CD4-positive, alpha-beta T cell (primary cell): ENCODE measurements at regions not wholly inside any gene's neighbourhood (a gene's known extent, or its start where the extent isn't known, plus 50 kb on each side); places are given as distances from the start of the nearest gene placed in this dataset.

Experiments used
- ATAC-seq: fragments of 200-7000 bp; cut with Tn5 transposase; one replicate; pipeline ENCODE4 v1.10.0; 2022; ENCODE audit warnings: mild to moderate bottlenecking; ENCODE audit not compliant: poor library complexity
- CTCF ChIA-PET: fragments of 350-600 bp; sonication (Branson Sonifier 250); formaldehyde crosslinking; loops from one replicate; lab custom pipeline; 2021; ENCODE audit warnings: antibody characterized with exemption, inconsistent platforms; lab: Charles Lee
- POLR2A ChIA-PET: fragments of 350-600 bp; sonication (Branson Sonifier 250); formaldehyde crosslinking; loops from one replicate; lab custom pipeline; 2021; ENCODE audit warnings: antibody characterized with exemption, inconsistent platforms; lab: Charles Lee
- DNase-seq, 14 experiments: peaks; one replicate each; pipeline ENCODE4 v3.0.0-alpha.2; 2013 to 2020; ENCODE audit warnings: mixed read lengths in 2 of 14
- H3K27ac ChIP-seq, 2 donors: one replicate each; pipeline versions ENCODE4 v1.5.1 to v1.7.0; 2013; ENCODE audit warnings: low read length in 2 of 2, low read depth in 1 of 2, mild to moderate bottlenecking in 1 of 2
- H3K27me3 ChIP-seq, 2 experiments: 1 replicate in 1 of 2; 2 replicates in 1 of 2; pipeline versions ENCODE4 v1.6.1 to v1.7.0; 2013; ENCODE audit warnings: low read length in 2 of 2, control low read depth in 1 of 2, mild to moderate bottlenecking in 1 of 2, moderate library complexity in 1 of 2; ENCODE audit not compliant: insufficient read depth in 2 of 2, control insufficient read depth in 1 of 2
- H3K36me3 ChIP-seq: one replicate; pipeline ENCODE4 v1.6.1; 2013; ENCODE audit warnings: low read length, control low read depth; ENCODE audit not compliant: insufficient read depth
- H3K4me1 ChIP-seq: one replicate; pipeline ENCODE4 v1.6.1; 2013; ENCODE audit warnings: low read length, control low read depth; ENCODE audit not compliant: insufficient read depth
- H3K4me3 ChIP-seq: one replicate; pipeline ENCODE4 v1.5.1; 2013; ENCODE audit warnings: mild to moderate bottlenecking, low read length, moderate library complexity
- H3K9me3 ChIP-seq, 2 experiments: 1 replicate in 1 of 2; 2 replicates in 1 of 2; pipeline versions ENCODE4 v1.6.1 to v1.7.0; 2013; ENCODE audit warnings: low read length in 2 of 2, mild to moderate bottlenecking in 2 of 2, control low read depth in 1 of 2, moderate library complexity in 1 of 2; ENCODE audit not compliant: control insufficient read depth in 1 of 2, insufficient read depth in 1 of 2
- H3K27ac Mint-ChIP-seq: one replicate; pipeline ENCODE4 v1.8.0; 2020; ENCODE audit warnings: mixed read lengths
- H3K27me3 Mint-ChIP-seq: one replicate; pipeline ENCODE4 v1.8.0; 2021; ENCODE audit warnings: mixed read lengths
- H3K36me3 Mint-ChIP-seq: one replicate; pipeline ENCODE4 v1.8.0; 2021; ENCODE audit warnings: low read depth, mixed read lengths
- H3K4me1 Mint-ChIP-seq: one replicate; pipeline ENCODE4 v1.8.0; 2021; ENCODE audit warnings: low read depth, mixed read lengths
- H3K4me3 Mint-ChIP-seq: one replicate; pipeline ENCODE4 v1.8.0; 2020; ENCODE audit warnings: mild to moderate bottlenecking, mixed read lengths
- H3K9me3 Mint-ChIP-seq: one replicate; pipeline ENCODE4 v1.8.0; 2020; ENCODE audit warnings: mixed read lengths
- CTCF ChIP-seq: fragments of 200-600 bp; IDR thresholded peaks from one replicate; pipeline ENCODE4 v1.8.0; 2022; ENCODE audit warnings: antibody characterized with exemption, mild to moderate bottlenecking
- intact Hi-C, 2 experiments: fragments of 100-400 bp; cut with DNase I in 1 of 2; cut with micrococcal nuclease in 1 of 2; formaldehyde crosslinking; loops; one replicate each; pipeline versions ENCODE4 v1.15.1 to v1.9.0; 2023 to 2025; cut with DNase I, micrococcal nuclease

GRCh38 chr15:97791824-97792792, 168.4 kb upstream of the ARRDC4 start:
- no peaks in the 10 kb centered on the region for H3K4me1 Mint-ChIP-seq
- DNase-seq = no peak
- H3K36me3 ChIP-seq = no peaks in the 10 kb centered on the region
- no peaks in the 10 kb centered on the region for H3K27me3 Mint-ChIP-seq
- POLR2A ChIA-PET = no interaction called here
- H3K4me3 Mint-ChIP-seq = no peak overlapping the region
- no peak for ATAC-seq
- H3K27me3 ChIP-seq = no peaks in the 10 kb centered on the region
- intact Hi-C loops = no loop called here
- H3K9me3 Mint-ChIP-seq = no peaks in the 10 kb centered on the region
- TF ChIP-seq CTCF = no peak
- H3K27ac Mint-ChIP-seq = no peak overlapping the region
- no peaks in the 10 kb centered on the region for H3K4me1 ChIP-seq
- peaks cover 0 to 11% of the 10 kb centered on the region in 2 experiments for H3K9me3 ChIP-seq
- H3K36me3 Mint-ChIP-seq = no peaks in the 10 kb centered on the region
- H3K4me3 ChIP-seq = no peak overlapping the region
- CTCF ChIA-PET = no interaction called here
- H3K27ac ChIP-seq = no peak overlapping the region

GRCh38 chr15:97804950-97805349, 155.6 kb upstream of the ARRDC4 start:
- H3K4me3 Mint-ChIP-seq = no peak overlapping the region
- POLR2A ChIA-PET = no interaction called here
- no peaks in the 10 kb centered on the region for H3K4me1 ChIP-seq
- H3K27ac Mint-ChIP-seq = no peak overlapping the region
- intact Hi-C loops = no loop called here
- ATAC-seq = no peak
- CTCF ChIA-PET = no interaction called here
- H3K36me3 Mint-ChIP-seq = no peaks in the 10 kb centered on the region
- no peaks in the 10 kb centered on the region for H3K4me1 Mint-ChIP-seq
- H3K27ac ChIP-seq = no peak overlapping the region
- peaks cover 0 to 7% of the 10 kb centered on the region in 2 experiments for H3K9me3 ChIP-seq
- no peaks in the 10 kb centered on the region for H3K36me3 ChIP-seq
- H3K4me3 ChIP-seq = no peak overlapping the region
- TF ChIP-seq CTCF = no peak
- H3K9me3 Mint-ChIP-seq = no peaks in the 10 kb centered on the region
- H3K27me3 Mint-ChIP-seq = no peaks in the 10 kb centered on the region
- no peak for DNase-seq
- no peaks in the 10 kb centered on the region for H3K27me3 ChIP-seq

GRCh38 chr15:97806766-97807165, 153.7 kb upstream of the ARRDC4 start:
- H3K4me1 ChIP-seq = no peaks in the 10 kb centered on the region

More at GRCh38 chr15:97806766-97807165, 153.7 kb upstream of the ARRDC4 start:
- no peak overlapping the region for H3K27ac ChIP-seq
- H3K27me3 Mint-ChIP-seq = no peaks in the 10 kb centered on the region
- peaks cover 0 to 13% of the 10 kb centered on the region in 2 experiments for H3K9me3 ChIP-seq
- no peak for ATAC-seq
- H3K27ac Mint-ChIP-seq = no peak overlapping the region
- no peak overlapping the region for H3K4me3 ChIP-seq
- TF ChIP-seq CTCF = no peak
- no peaks in the 10 kb centered on the region for H3K4me1 Mint-ChIP-seq
- H3K27me3 ChIP-seq = no peaks in the 10 kb centered on the region
- peaks cover 4% of the 10 kb centered on the region for H3K9me3 Mint-ChIP-seq
- H3K4me3 Mint-ChIP-seq = no peak overlapping the region
- no peaks in the 10 kb centered on the region for H3K36me3 Mint-ChIP-seq
- H3K36me3 ChIP-seq = no peaks in the 10 kb centered on the region
- intact Hi-C loops = no loop called here
- ChIA-PET POLR2A (no interaction called here), CTCF (no interaction called here)
- DNase-seq = no peak
